MM.1S (cell line): ENCODE measurements at regions not wholly inside any gene's neighbourhood (a gene's known extent, or its start where the extent isn't known, plus 50 kb on each side); places are given as distances from the start of the nearest gene placed in this dataset.

ENCODE experiments used
- DNase-seq: peaks from one replicate; pipeline ENCODE4 v3.0.0-alpha.2; 2015
- H2AFZ ChIP-seq: fragments of 300-600 bp; sonication (generic); 2 replicates; pipeline ENCODE4 v1.6.0; 2016; ENCODE audit warnings: antibody characterized with exemption, low read length
- H3F3A ChIP-seq: fragments of 300-600 bp; sonication (generic); 2 replicates; pipeline ENCODE4 v1.6.1; 2016; ENCODE audit warnings: mild to moderate bottlenecking, antibody characterized with exemption, low read length, moderate library complexity, mixed read lengths; ENCODE audit not compliant: insufficient read depth
- H3K27ac ChIP-seq: fragments of 300-600 bp; sonication (generic); 2 replicates; pipeline ENCODE4 v1.5.1; 2016; ENCODE audit warnings: mild to moderate bottlenecking, low read length
- H3K27me3 ChIP-seq: fragments of 300-600 bp; sonication (generic); replicated peaks from 2 replicates; pipeline ENCODE4 v1.6.0; 2016; ENCODE audit warnings: low read length; ENCODE audit not compliant: insufficient read depth
- H3K36me3 ChIP-seq: fragments of 300-600 bp; sonication (generic); replicated peaks from 2 replicates; pipeline ENCODE4 v1.6.1; 2016; ENCODE audit warnings: mild to moderate bottlenecking, low read length, mixed read lengths; ENCODE audit not compliant: insufficient read depth
- H3K4me1 ChIP-seq: fragments of 300-600 bp; sonication (generic); 2 replicates; pipeline ENCODE4 v1.6.1; 2016; ENCODE audit warnings: low read length, mixed read lengths
- H3K4me2 ChIP-seq: fragments of 300-600 bp; sonication (generic); 2 replicates; pipeline ENCODE4 v1.6.0; 2016; ENCODE audit warnings: low read depth, low read length
- H3K4me3 ChIP-seq: fragments of 300-600 bp; sonication (generic); 2 replicates; pipeline ENCODE4 v1.5.1; 2016; ENCODE audit warnings: low read length, mixed read lengths
- H3K79me2 ChIP-seq: fragments of 300-600 bp; sonication (generic); 2 replicates; pipeline ENCODE4 v1.6.1; 2016; ENCODE audit warnings: mixed run types, low read length, mixed read lengths
- H3K9ac ChIP-seq: fragments of 300-600 bp; sonication (generic); 2 replicates; pipeline ENCODE4 v1.6.1; 2016; ENCODE audit warnings: low read length, mixed read lengths
- H3K9me2 ChIP-seq: fragments of 300-600 bp; sonication (generic); replicated peaks from 2 replicates; pipeline ENCODE4 v1.6.1; 2016; ENCODE audit warnings: mild to moderate bottlenecking, low read length, mixed read lengths; ENCODE audit not compliant: insufficient read depth
- H3K9me3 ChIP-seq: fragments of 300-600 bp; sonication (generic); replicated peaks from 2 replicates; pipeline ENCODE4 v1.6.1; 2016; ENCODE audit warnings: mild to moderate bottlenecking, low read length, mixed read lengths; ENCODE audit not compliant: insufficient read depth
- H4K20me1 ChIP-seq: fragments of 300-600 bp; sonication (generic); 2 replicates; pipeline ENCODE4 v1.6.1; 2016; ENCODE audit warnings: mild to moderate bottlenecking, low read length, moderate library complexity, mixed read lengths; ENCODE audit not compliant: insufficient read depth
- EZH2 ChIP-seq: fragments of 300-600 bp; sonication (generic); optimal IDR thresholded peaks from 2 replicates; pipeline ENCODE3; 2017; ENCODE audit warnings: low read depth, mild to moderate bottlenecking, antibody characterized with exemption, low read length, mixed read lengths
- EZH2phosphoT487 ChIP-seq: fragments of 300-600 bp; sonication (generic); IDR thresholded peaks from 2 replicates; pipeline ENCODE4 v1.6.1; 2018; ENCODE audit warnings: antibody characterized with exemption, low read length
- TF ChIP-seq, protein P1 (sequence below): fragments of 300-600 bp; sonication (generic); IDR thresholded peaks from 2 replicates; pipeline ENCODE4 v1.5.1; 2016; ENCODE audit warnings: antibody characterized with exemption, low read length, mixed read lengths

DNA sequence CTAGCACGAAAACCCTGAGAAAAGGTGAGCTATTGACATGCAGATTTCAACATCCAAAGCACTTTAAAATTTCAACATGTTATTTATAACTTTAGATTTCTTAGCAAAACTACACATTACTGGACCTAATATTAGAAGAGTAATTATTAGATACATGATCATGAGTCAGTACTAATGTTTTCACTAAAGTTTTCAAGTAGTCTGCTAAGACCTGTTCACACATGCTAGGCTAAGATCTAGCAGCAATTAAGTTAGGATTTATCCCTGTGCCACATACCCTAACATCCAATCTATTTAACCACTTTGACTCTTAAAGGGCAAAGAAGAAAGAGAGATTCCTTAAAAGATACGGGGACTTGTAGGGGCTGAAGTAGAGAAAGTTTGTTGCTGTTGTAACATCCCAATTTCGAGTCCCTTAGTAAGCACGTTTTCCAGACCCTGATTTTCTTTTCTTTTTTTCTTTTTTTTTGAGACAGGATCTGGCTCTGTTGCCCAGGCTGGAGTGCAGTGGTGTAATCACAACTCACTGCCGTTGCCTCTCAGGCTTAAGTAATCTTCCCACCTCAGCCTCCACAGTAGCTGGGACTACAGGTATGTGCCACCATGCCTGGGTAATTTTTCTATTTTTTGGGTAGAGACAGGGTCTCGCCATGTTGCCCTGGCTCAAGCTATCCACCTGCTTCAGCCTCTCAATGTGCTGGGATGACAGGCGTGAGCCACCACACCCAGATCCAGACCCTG lies 102.5 kb upstream of the ATF7IP start:
- Histone ChIP-seq H3K36me3 (no peaks in the 10 kb centered on the region), H2AFZ (no peak overlapping the region)

DNA sequence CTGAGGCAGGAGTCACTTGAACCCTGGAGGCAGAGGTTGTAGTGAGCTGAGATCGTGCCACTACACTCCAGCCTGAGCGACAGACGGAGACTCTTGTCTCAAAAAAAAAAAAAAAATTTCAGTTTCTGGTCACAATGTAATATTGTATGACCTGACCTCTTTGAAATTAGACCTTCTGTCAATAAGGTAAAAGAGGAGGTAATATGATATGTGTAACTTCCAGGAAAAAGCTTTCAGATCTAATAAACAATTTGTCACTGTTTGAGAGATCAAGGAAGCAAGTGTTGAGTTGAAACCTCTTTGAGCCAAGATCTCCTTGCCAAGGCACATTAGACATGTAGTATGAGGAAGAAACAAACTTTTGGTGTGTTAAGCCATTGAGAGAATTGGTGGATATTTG lies 101.7 kb upstream of the ATF7IP start:
- Histone ChIP-seq H3K4me3 (no peak overlapping the region), H3K9me3 (no peaks in the 10 kb centered on the region), H3K27me3 (no peaks in the 10 kb centered on the region), H2AFZ (no peak overlapping the region), H3K36me3 (no peaks in the 10 kb centered on the region), H3K27ac (no peak overlapping the region), H3K4me2 (no peak overlapping the region), H3K9me2 (no peaks in the 10 kb centered on the region), H3K9ac (no peak overlapping the region), H3F3A (no peaks in the 10 kb centered on the region), H4K20me1 (no peaks in the 10 kb centered on the region), H3K79me2 (no peaks in the 10 kb centered on the region), H3K4me1 (no peaks in the 10 kb centered on the region)
- TF ChIP-seq EZH2phosphoT487 (no peak), EZH2 (no peak)
- TF ChIP-seq, protein P1, sequence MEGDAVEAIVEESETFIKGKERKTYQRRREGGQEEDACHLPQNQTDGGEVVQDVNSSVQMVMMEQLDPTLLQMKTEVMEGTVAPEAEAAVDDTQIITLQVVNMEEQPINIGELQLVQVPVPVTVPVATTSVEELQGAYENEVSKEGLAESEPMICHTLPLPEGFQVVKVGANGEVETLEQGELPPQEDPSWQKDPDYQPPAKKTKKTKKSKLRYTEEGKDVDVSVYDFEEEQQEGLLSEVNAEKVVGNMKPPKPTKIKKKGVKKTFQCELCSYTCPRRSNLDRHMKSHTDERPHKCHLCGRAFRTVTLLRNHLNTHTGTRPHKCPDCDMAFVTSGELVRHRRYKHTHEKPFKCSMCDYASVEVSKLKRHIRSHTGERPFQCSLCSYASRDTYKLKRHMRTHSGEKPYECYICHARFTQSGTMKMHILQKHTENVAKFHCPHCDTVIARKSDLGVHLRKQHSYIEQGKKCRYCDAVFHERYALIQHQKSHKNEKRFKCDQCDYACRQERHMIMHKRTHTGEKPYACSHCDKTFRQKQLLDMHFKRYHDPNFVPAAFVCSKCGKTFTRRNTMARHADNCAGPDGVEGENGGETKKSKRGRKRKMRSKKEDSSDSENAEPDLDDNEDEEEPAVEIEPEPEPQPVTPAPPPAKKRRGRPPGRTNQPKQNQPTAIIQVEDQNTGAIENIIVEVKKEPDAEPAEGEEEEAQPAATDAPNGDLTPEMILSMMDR, result no peak
- no peak for DNase-seq

More for the DNA sequence above, 102.5 kb upstream of the ATF7IP start:
- no peak overlapping the region for H3K4me2 ChIP-seq
- H3K27ac ChIP-seq, result no peak overlapping the region
- H3K4me1 ChIP-seq, result peaks cover 5% of the 10 kb centered on the region
- no peak for DNase-seq
- H3F3A ChIP-seq, result no peaks in the 10 kb centered on the region
- no peak overlapping the region for H3K9ac ChIP-seq
- no peaks in the 10 kb centered on the region for H4K20me1 ChIP-seq
- no peaks in the 10 kb centered on the region for H3K9me2 ChIP-seq
- TF ChIP-seq, protein P1, result no peak
- TF ChIP-seq EZH2, result no peak
- no peak for TF ChIP-seq EZH2phosphoT487
- no peaks in the 10 kb centered on the region for H3K9me3 ChIP-seq
- no peaks in the 10 kb centered on the region for H3K27me3 ChIP-seq
- no peaks in the 10 kb centered on the region for H3K79me2 ChIP-seq
- H3K4me3 ChIP-seq, result no peak overlapping the region

DNA sequence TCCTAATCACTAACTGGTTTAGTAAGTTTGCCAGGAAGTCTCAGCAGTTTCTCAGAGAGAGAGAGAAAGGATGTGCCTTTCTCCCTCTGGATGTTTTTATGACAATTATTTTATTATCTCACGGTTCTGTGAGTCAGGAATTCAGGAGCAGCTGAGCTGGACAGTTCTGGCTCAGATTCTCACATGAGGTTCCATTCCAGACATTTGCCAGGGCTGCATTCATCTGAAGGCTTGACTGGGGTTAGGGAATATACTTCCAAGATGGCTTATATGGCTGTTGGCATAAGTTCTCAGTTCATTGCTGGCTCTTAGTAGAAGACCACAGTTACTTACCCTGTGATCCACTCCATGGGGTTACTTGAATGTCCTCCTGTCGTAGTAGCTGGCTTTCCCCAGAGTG lies 101.2 kb upstream of the ATF7IP start:
- H3K4me1 ChIP-seq, result no peaks in the 10 kb centered on the region
- H3K27ac ChIP-seq, result no peak overlapping the region
- no peak for DNase-seq
- no peaks in the 10 kb centered on the region for H3K36me3 ChIP-seq
- no peaks in the 10 kb centered on the region for H3F3A ChIP-seq
- H3K9me2 ChIP-seq, result no peaks in the 10 kb centered on the region
- TF ChIP-seq, protein P1, result no peak
- no peak for TF ChIP-seq EZH2phosphoT487
- no peak overlapping the region for H3K4me3 ChIP-seq
- H3K9ac ChIP-seq, result no peak overlapping the region
- H4K20me1 ChIP-seq, result no peaks in the 10 kb centered on the region
- no peak overlapping the region for H3K4me2 ChIP-seq
- no peaks in the 10 kb centered on the region for H3K79me2 ChIP-seq
- no peaks in the 10 kb centered on the region for H3K27me3 ChIP-seq
- no peak overlapping the region for H2AFZ ChIP-seq
- H3K9me3 ChIP-seq, result no peaks in the 10 kb centered on the region
